Esophagus squamous epithelium (tissue), 5 donors: ENCODE measurements at regions not wholly inside any gene's neighbourhood (a gene's known extent, or its start where the extent isn't known, plus 50 kb on each side); places are given as distances from the start of the nearest gene placed in this dataset.

Experiments used
- DNase-seq: peaks from one replicate; lab custom pipeline; 2025; lab: John Stamatoyannopoulos, UW
- H3K27ac ChIP-seq, 4 donors: fragments of 200-600 bp; sonication (generic); one replicate each; pipeline ENCODE4 v1.5.1; 2016 to 2019; ENCODE audit warnings: mild to moderate bottlenecking in 1 of 4
- H3K27me3 ChIP-seq, 4 donors: fragments of 200-600 bp; sonication (generic); 1 replicate in 3 of 4; 2 replicates in 1 of 4; pipeline versions ENCODE4 v1.5.1 to v1.6.0; 2017 to 2021; ENCODE audit warnings: antibody characterized with exemption in 1 of 4
- H3K36me3 ChIP-seq, 3 donors: fragments of 200-600 bp; sonication (generic); one replicate each; pipeline ENCODE4 v1.5.1; 2016 to 2019
- H3K4me1 ChIP-seq, 3 donors: fragments of 200-600 bp; sonication (generic); one replicate each; pipeline ENCODE4 v1.5.1; 2017 to 2019
- H3K4me3 ChIP-seq, 4 donors: fragments of 200-600 bp; sonication (generic); 1 replicate in 3 of 4; 2 replicates in 1 of 4; pipeline ENCODE4 v1.5.1; 2016 to 2019; ENCODE audit warnings: mild to moderate bottlenecking in 2 of 4, moderate library complexity in 1 of 4
- H3K9me3 ChIP-seq, 3 donors: fragments of 200-600 bp; sonication (generic); one replicate each; pipeline ENCODE4 v1.5.1; 2016 to 2019
- POLR2A ChIP-seq, 4 donors: fragments of 450-650 bp; IDR thresholded peaks; one replicate each; pipeline ENCODE4 v1.6.1; 2017; ENCODE audit warnings: antibody characterized with exemption in 4 of 4, mild to moderate bottlenecking in 4 of 4, moderate library complexity in 3 of 4
- WGBS, 2 donors: methylation state at CpG; one replicate each; pipeline ENCODE4 v1.1.5; 2018; 5-methylcytosine and 5-hydroxymethylcytosine counted together
- intact Hi-C: fragments of 100-400 bp; cut with DNase I; formaldehyde crosslinking; loops from one replicate; pipeline ENCODE4 v1.15.0; 2022
- TF ChIP-seq, protein P1 (sequence below), 6 experiments: fragments of 450-650 bp in 4 of 6; fragments of 200-600 bp in 2 of 6; sonication (generic) in 2 of 6; IDR thresholded peaks; one replicate each; pipeline ENCODE4 v1.5.1; 2016 to 2019; ENCODE audit warnings: antibody characterized with exemption in 6 of 6, mild to moderate bottlenecking in 4 of 6, moderate library complexity in 4 of 6
- donor health status: DM: yes; HTN: yes; CAD: no.

DNA sequence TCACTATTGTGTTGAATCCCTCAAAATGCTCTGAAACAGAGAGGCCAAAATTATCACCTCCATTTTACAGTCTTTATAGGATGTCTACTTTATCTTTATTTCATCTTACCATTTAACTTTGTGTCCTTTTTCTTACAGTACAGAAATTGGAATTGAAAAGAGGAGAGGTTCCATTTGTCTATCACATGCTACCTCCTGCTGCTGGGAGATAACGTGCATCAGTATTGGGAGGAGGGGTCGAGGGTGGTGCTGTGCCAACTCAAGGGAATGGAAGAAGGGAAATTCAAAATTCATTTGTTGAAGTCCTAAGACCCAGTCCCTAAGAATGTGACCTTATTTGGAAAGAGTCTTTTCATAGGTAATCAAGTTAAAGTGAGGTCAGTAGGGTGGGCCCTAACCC lies 85.3 kb downstream of the HHIPL2 start:
- intact Hi-C loops, result loop anchor here (5.0 to 10.0 kb wide), 2 partner anchors 170 to 622 kb away; no protein-coding TSS in a partner anchor
- no peaks in the 10 kb centered on the region for H3K27me3 ChIP-seq
- 53 to 56% methylated on average over 2 of the region's 2 CpGs for WGBS, 2 donors
- H3K36me3 ChIP-seq, result no peaks in the 10 kb centered on the region
- DNase-seq, result no peak
- TF ChIP-seq, protein P1, sequence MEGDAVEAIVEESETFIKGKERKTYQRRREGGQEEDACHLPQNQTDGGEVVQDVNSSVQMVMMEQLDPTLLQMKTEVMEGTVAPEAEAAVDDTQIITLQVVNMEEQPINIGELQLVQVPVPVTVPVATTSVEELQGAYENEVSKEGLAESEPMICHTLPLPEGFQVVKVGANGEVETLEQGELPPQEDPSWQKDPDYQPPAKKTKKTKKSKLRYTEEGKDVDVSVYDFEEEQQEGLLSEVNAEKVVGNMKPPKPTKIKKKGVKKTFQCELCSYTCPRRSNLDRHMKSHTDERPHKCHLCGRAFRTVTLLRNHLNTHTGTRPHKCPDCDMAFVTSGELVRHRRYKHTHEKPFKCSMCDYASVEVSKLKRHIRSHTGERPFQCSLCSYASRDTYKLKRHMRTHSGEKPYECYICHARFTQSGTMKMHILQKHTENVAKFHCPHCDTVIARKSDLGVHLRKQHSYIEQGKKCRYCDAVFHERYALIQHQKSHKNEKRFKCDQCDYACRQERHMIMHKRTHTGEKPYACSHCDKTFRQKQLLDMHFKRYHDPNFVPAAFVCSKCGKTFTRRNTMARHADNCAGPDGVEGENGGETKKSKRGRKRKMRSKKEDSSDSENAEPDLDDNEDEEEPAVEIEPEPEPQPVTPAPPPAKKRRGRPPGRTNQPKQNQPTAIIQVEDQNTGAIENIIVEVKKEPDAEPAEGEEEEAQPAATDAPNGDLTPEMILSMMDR (IDR thresholded peaks at IDR 0.05), result no peak
- no peak for TF ChIP-seq POLR2A (IDR thresholded peaks at IDR 0.05)
- no peak overlapping the region for H3K4me3 ChIP-seq
- peaks cover 0 to 10% (median 9%) of the 10 kb centered on the region in 3 donors for H3K9me3 ChIP-seq
- H3K27ac ChIP-seq, result no peak overlapping the region
- H3K4me1 ChIP-seq, result peaks cover 4 to 20% (median 5%) of the 10 kb centered on the region in 3 donors

DNA sequence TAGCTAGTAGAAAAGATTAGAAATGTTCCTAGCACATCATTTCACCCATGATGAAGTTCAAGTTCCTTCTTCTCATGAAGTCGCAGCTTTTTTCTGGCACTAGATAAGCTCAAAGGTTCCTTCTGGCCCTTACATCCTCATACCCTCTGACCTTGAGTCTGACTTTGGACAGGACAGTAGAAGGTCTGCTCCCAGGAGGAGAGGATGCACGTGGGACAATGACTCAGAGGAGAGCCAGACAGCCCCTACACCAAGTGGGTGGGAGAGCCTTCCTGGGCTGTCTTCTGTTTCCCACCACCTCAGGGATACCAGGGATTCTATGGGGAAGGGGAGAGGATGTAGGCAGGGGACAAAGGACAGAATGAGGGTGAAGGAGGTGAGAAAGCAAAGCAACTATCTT lies 86.0 kb downstream of the HHIPL2 start:
- intact Hi-C loops, result loop anchor here (5.0 to 10.0 kb wide), 2 partner anchors 170 to 623 kb away; no protein-coding TSS in a partner anchor
- Histone ChIP-seq H3K27me3 (no peaks in the 10 kb centered on the region), H3K27ac (no peak overlapping the region), H3K4me1 (peaks cover 4 to 20% (median 5%) of the 10 kb centered on the region in 3 donors), H3K36me3 (no peaks in the 10 kb centered on the region), H3K9me3 (peaks cover 0 to 17% (median 15%) of the 10 kb centered on the region in 3 donors), H3K4me3 (no peak overlapping the region)
- no peak for DNase-seq
- TF ChIP-seq POLR2A (IDR thresholded peaks at IDR 0.05), result no peak
- TF ChIP-seq, protein P1 (IDR thresholded peaks at IDR 0.05), result no peak
- WGBS, 2 donors, result 60 to 66% methylated on average over 2 of the region's 2 CpGs

DNA sequence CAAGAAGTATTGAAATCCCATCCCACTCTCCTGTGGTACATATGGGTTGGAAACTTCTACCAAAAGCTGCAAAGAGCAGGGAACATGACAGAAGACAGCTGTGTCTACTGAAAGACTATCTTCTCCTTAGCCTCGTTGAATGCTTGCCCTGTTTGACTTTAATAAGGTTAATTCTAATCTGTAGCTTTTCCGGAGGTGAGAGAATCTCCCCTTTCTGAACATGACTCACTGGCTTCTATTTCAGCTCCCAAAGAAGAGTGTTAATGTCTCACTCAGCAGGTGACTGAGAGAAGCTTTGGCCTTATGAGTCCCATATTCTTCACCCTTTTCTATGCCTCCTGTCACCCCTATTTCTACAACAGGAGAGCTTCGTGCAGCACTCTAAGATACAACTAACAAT lies 88.3 kb downstream of the HHIPL2 start:
- peaks cover 0 to 18% (median 17%) of the 10 kb centered on the region in 3 donors for H3K9me3 ChIP-seq
- 70 to 79% methylated on average over 3 of the region's 3 CpGs for WGBS, 2 donors
- H3K4me3 ChIP-seq, result no peak overlapping the region
- TF ChIP-seq, protein P1 (IDR thresholded peaks at IDR 0.05), result no peak
- H3K36me3 ChIP-seq, result no peaks in the 10 kb centered on the region
- no peak overlapping the region for H3K27ac ChIP-seq
- no peaks in the 10 kb centered on the region for H3K27me3 ChIP-seq
- no peak for DNase-seq
- intact Hi-C loops, result loop anchor here (5.0 to 10.0 kb wide), 2 partner anchors 173 to 625 kb away; no protein-coding TSS in a partner anchor
- H3K4me1 ChIP-seq, result peaks cover 0 to 13% (median 3%) of the 10 kb centered on the region in 3 donors

DNA sequence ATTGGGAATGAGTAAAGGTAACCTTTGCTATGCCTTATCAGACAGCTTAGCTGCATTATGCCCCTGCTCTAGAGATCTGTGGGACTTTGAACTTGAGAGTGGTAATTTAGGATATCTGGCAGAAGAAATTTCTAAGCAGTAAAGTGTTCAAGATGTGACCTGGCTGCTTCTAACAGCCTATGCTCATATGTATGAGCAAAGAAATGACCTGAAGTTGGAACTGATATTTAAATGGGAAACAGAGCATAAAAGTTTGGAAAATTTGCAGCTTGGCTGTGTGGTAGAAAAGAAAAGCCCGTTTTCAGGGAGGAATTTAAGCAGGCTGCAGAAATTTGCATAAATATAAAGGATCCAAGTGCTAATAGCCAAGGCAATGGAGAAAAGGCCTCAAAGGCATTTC lies 90.4 kb downstream of the HHIPL2 start:
- TF ChIP-seq, protein P1 (IDR thresholded peaks at IDR 0.05), result no peak
- TF ChIP-seq POLR2A (IDR thresholded peaks at IDR 0.05), result no peak
- H3K4me3 ChIP-seq, result no peak overlapping the region
- intact Hi-C loops, result no loop called here
- peaks cover 0 to 18% (median 3%) of the 10 kb centered on the region in 3 donors for H3K4me1 ChIP-seq
- no peaks in the 10 kb centered on the region for H3K36me3 ChIP-seq
- DNase-seq, result no peak
- 65 to 80% methylated on average over 1 of the region's 1 CpG for WGBS, 2 donors
- peaks cover 0 to 18% (median 17%) of the 10 kb centered on the region in 3 donors for H3K9me3 ChIP-seq
- no peak overlapping the region for H3K27ac ChIP-seq
- H3K27me3 ChIP-seq, result no peaks in the 10 kb centered on the region

DNA sequence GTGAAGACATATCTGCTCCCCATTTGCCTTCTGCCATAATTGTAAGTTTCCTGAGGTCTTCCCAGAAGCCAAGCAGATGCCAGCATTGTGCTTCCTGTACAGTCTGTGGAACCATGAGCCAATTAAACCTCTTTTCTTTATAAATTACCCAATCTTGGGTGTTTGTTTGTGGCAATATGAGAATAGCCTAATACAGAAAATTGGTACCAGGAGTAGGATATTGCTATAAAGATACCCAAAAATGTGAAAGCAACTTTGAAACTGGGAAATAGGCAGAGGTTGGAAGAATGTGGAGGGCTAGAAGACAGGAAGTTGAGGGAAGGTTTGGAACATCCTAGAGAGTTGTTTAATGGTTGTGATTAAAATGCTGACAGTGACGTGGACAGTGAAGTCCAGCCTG lies 90.8 kb downstream of the HHIPL2 start:
- TF ChIP-seq POLR2A (IDR thresholded peaks at IDR 0.05), result no peak
- TF ChIP-seq, protein P1 (IDR thresholded peaks at IDR 0.05), result no peak
- Histone ChIP-seq H3K4me1 (peaks cover 0 to 18% (median 3%) of the 10 kb centered on the region in 3 donors), H3K27me3 (no peaks in the 10 kb centered on the region), H3K9me3 (peaks cover 0 to 18% (median 17%) of the 10 kb centered on the region in 3 donors), H3K36me3 (no peaks in the 10 kb centered on the region), H3K27ac (no peak overlapping the region), H3K4me3 (no peak overlapping the region)
- DNase-seq, result no peak
- intact Hi-C loops, result no loop called here
- 82 to 85% methylated on average over 1 of the region's 1 CpG for WGBS, 2 donors
